ENCODE measurements at regions not wholly inside any gene's neighbourhood (a gene's known extent, or its start where the extent isn't known, plus 50 kb on each side); places are given as distances from the start of the nearest gene placed in this dataset.

DNA sequence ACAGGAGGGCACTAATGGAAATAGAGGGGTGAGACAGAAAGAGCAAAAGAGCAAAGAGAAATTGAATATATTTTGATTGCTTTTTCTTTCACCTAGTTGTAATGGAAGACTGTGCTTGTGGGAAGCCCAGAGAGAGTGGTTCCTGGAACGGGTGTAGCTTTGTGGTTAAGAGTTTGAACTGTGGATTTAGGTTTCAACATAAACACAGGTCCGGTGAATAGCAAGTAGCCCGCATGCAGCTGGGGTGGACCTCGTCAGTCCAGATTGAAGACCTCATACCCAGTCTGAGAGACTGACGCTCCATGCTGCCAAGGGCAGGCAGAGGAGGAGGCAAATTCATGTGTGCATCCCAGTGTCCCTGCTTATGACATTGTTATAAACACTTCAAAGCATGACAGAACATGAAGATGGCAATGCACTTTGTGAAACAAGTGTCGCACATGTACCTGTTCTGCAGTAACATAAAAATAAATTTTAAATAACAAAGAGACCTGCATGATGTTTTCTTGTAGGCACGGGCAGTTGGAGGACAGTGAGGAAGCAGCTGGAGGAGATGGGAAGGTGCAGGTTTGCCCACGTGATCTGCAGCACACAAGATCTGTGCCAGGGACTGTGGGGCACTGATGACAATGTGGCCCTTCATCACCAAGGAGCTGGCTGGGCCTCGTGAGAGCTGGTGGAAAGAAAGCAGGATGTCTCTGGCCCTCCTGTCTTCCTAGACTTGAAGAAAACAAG lies 220.5 kb upstream of the SSTR4 start:
- Histone ChIP-seq H3K36me3 (no peaks in the 10 kb centered on the region), H3K27me3 (ENCODE audit: low read depth) (no peaks in the 10 kb centered on the region), H3K4me1 (peaks cover 6% of the 10 kb centered on the region), H3K9me3 (no peaks in the 10 kb centered on the region), H3K27ac (no peak overlapping the region), H3K4me3 (no peak overlapping the region)
- intact Hi-C loops (cut with DNase I) = no loop called here
- no peak for DNase-seq
- TF ChIP-seq, protein P1, sequence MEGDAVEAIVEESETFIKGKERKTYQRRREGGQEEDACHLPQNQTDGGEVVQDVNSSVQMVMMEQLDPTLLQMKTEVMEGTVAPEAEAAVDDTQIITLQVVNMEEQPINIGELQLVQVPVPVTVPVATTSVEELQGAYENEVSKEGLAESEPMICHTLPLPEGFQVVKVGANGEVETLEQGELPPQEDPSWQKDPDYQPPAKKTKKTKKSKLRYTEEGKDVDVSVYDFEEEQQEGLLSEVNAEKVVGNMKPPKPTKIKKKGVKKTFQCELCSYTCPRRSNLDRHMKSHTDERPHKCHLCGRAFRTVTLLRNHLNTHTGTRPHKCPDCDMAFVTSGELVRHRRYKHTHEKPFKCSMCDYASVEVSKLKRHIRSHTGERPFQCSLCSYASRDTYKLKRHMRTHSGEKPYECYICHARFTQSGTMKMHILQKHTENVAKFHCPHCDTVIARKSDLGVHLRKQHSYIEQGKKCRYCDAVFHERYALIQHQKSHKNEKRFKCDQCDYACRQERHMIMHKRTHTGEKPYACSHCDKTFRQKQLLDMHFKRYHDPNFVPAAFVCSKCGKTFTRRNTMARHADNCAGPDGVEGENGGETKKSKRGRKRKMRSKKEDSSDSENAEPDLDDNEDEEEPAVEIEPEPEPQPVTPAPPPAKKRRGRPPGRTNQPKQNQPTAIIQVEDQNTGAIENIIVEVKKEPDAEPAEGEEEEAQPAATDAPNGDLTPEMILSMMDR (IDR thresholded peaks at IDR 0.05) = no peak
- ATAC-seq = peak in 1 of 2 donors; percentile 31

DNA sequence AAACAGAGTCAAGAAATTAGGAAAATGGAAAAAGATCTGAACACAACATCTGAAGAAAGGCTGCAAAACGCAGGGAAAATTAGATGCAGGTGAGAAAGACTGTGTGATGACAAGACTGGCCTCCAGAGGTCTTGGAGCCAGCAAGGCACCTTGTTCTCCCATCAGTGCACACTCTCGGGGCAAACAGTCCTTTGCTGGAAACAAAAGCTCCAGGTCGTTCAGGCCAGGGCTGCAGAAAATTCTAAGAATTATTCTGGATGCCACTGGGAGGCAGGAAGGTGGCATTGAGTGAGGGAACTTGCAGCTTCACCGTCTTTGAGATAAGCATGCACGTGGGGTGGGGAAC lies 219.9 kb upstream of the SSTR4 start:
- H3K27ac ChIP-seq = no peak overlapping the region
- H3K36me3 ChIP-seq = no peaks in the 10 kb centered on the region
- DNase-seq (no peak), ATAC-seq (no peak)
- H3K4me3 ChIP-seq = no peak overlapping the region
- TF ChIP-seq, protein P1 (IDR thresholded peaks at IDR 0.05) = no peak
- H3K4me1 ChIP-seq = peaks cover 6% of the 10 kb centered on the region
- intact Hi-C loops (cut with DNase I) = no loop called here
- no peaks in the 10 kb centered on the region for H3K27me3 ChIP-seq (ENCODE audit: low read depth)
- no peaks in the 10 kb centered on the region for H3K9me3 ChIP-seq

GRCh38 chr20:22815603-22816315 lies 219.4 kb upstream of the SSTR4 start:
- H3K4me3 ChIP-seq = no peak overlapping the region
- no peaks in the 10 kb centered on the region for H3K27me3 ChIP-seq (ENCODE audit: low read depth)
- H3K9me3 ChIP-seq = no peaks in the 10 kb centered on the region
- ATAC-seq (no peak), DNase-seq (no peak)
- H3K4me1 ChIP-seq = peaks cover under 1% of the 10 kb centered on the region
- no peak overlapping the region for H3K27ac ChIP-seq
- intact Hi-C loops (cut with DNase I) = no loop called here
- no peaks in the 10 kb centered on the region for H3K36me3 ChIP-seq
- TF ChIP-seq, protein P1 (IDR thresholded peaks at IDR 0.05) = peak; percentile 30

GRCh38 chr20:22818636-22819035 lies 216.5 kb upstream of the SSTR4 start:
- ATAC-seq (no peak), DNase-seq (no peak)
- Histone ChIP-seq H3K27me3 (ENCODE audit: low read depth) (no peaks in the 10 kb centered on the region), H3K36me3 (no peaks in the 10 kb centered on the region), H3K4me1 (no peaks in the 10 kb centered on the region), H3K9me3 (no peaks in the 10 kb centered on the region), H3K4me3 (no peak overlapping the region), H3K27ac (no peak overlapping the region)
- TF ChIP-seq, protein P1 (IDR thresholded peaks at IDR 0.05) = no peak
- intact Hi-C loops (cut with DNase I) = no loop called here

DNA sequence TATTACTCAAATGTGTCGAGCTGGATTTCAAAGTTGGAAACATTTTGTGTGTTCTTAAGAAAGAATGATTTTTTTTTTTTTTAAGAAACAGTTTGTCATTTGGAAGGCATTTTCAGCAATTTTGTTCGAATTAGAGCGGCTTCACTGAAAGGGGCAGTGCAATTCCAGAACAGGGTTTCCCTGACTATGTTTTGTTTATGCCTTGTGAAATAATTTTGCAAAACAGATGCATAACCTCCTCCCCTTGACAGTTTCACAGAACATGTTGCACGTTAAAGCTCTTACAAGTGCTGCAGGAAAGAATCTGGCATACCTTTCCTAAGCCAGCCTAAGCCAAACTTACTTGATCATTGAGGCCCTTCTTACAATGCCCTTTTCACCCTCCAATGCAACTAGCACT lies 216.0 kb upstream of the SSTR4 start:
- H3K4me1 ChIP-seq = no peaks in the 10 kb centered on the region
- DNase-seq = no peak
- no peaks in the 10 kb centered on the region for H3K9me3 ChIP-seq
- no peak for ATAC-seq
- intact Hi-C loops (cut with DNase I) = no loop called here
- no peaks in the 10 kb centered on the region for H3K27me3 ChIP-seq (ENCODE audit: low read depth)
- H3K27ac ChIP-seq = no peak overlapping the region
- no peaks in the 10 kb centered on the region for H3K36me3 ChIP-seq
- no peak overlapping the region for H3K4me3 ChIP-seq
- TF ChIP-seq, protein P1 (IDR thresholded peaks at IDR 0.05) = no peak

All from lower lobe of right lung (tissue), 2 donors.